GM12873 (cell line): ENCODE measurements at regions not wholly inside any gene's neighbourhood (a gene's known extent, or its start where the extent isn't known, plus 50 kb on each side); places are given as distances from the start of the nearest gene placed in this dataset.

ENCODE experiments used
- TF ChIP-seq, protein P1 (sequence below): IDR thresholded peaks from 2 replicates; pipeline ENCODE4 v1.5.1; 2012; ENCODE audit warnings: low read depth, mild to moderate bottlenecking, moderate library complexity, low read length, control low read depth; ENCODE audit not compliant: insufficient read depth; ENCODE audit errors: missing control alignments

DNA sequence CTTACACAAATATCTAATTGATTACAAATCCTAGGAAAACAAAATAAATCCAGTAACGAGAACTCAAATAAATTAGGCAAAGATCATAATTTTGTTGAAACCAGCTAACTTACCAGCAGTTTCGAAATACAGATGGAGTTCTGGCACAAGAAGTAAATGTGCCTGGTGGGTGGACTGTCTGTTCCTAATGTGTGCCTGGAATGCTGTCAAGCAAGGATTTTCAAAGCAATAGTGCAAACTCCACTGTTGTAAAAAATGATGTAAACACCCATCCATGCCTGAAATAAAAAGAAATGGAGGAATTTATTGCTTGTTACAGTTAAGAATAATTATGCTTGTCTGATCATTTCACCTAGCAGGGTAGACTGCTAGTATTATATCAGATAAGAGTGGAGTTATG, 423.9 kb upstream of the MAP2 start:
- TF ChIP-seq, protein P1, sequence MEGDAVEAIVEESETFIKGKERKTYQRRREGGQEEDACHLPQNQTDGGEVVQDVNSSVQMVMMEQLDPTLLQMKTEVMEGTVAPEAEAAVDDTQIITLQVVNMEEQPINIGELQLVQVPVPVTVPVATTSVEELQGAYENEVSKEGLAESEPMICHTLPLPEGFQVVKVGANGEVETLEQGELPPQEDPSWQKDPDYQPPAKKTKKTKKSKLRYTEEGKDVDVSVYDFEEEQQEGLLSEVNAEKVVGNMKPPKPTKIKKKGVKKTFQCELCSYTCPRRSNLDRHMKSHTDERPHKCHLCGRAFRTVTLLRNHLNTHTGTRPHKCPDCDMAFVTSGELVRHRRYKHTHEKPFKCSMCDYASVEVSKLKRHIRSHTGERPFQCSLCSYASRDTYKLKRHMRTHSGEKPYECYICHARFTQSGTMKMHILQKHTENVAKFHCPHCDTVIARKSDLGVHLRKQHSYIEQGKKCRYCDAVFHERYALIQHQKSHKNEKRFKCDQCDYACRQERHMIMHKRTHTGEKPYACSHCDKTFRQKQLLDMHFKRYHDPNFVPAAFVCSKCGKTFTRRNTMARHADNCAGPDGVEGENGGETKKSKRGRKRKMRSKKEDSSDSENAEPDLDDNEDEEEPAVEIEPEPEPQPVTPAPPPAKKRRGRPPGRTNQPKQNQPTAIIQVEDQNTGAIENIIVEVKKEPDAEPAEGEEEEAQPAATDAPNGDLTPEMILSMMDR, result no peak

DNA sequence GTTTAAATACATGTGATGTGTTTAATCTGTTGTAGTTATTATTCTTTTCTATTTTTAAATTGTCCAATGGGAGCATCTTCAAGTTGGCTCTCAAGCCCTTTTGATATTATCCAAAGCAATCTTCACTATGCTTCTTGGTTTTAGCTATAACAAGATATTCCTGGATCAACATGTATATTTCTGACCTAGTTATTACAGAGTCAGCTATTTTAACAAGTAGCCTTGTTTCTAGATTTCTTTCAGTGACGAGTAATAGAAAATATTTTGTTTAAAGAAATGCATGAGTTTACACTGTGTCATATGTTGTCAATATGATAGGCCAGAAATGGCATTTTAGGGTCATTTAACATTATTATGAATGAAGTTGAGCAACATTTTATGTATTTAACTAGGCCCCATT, 421.8 kb upstream of the MAP2 start:
- TF ChIP-seq, protein P1, result no peak

DNA sequence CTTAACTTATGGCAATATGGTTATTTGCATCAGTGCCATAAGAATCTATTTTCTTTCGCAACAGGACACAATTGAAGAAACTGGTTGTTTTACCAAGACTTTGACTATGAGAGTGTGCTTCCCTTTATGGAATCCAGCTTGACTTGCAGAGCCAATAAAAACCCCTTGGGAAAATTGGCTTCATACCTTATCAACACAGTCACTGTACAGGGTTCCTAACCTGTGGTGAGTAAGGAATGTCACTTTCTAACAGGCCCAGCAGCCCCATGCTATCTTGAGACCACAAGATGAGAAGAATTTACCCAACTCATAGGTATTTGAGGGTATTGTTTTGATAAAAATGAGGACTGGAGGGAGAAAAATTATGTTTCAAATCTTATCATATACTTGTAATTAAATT, 418.5 kb upstream of the MAP2 start:
- TF ChIP-seq, protein P1, result no peak

DNA sequence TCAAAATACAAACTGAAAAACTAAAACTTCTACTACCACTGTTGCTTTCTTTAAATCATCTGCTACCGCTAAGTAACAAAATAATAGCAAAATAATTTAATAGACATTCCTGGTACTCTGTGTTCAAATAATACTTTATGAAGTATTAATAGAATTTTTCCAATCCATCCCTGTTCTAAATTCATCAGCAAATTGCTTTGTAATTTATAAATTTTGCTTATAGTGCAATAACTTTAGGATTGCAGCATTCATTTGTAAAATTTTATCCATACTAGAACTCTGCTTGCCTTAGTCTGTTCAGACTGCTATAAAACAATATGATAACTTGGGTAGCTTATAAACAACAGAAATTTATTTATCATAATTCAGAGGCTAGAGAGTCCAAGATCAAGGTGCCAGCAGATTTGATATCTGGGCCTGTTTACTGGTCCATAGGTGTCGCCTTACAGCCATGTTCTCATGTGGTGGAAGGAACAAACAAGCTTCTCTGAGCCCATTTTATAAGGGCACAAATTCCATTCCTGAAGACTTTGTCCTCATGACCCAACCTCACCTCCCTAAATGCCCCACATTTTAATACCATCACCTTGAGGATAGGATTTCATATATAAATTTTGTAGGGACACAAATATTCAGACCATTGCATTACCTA, 415.1 kb upstream of the MAP2 start:
- TF ChIP-seq, protein P1, result no peak

DNA sequence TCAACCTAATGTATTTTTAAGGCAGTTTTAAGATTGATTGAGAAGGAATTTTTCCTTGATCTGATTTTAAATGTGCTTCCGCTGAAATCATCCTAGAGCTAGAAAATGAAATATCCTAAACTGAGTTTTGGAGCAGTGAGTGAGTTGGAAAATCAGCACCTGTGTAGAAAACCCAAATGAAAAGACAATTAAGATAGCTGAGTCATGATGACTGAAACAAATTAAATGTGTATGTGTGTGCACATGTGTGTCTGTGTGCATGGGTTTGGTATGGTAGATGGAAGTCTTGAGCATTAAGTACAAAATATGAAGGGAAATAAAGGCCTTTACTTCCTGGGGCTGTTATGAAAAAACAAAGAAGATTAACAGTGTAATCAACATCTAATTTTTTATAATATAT, 394.6 kb upstream of the MAP2 start:
- TF ChIP-seq, protein P1, result no peak

DNA sequence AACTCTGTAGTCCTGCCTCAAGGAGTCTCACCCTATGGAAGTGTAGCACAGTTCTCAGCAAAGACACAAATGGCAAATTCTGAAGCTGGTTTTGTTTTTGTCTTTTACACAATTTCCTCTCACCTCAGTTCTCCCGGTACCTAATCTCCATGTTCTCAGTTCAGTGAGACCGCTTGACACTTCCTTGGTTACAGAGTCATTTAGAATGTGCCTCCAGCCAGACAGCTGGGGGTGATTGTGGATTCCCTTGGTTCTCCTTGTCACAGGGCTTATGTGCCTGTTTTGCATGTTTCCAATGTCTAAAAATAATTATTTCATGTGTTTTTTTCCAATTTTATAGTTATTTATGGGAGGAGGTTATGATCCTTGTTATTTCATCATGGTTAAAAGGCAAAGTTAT, 379.5 kb upstream of the MAP2 start:
- TF ChIP-seq, protein P1, result no peak

DNA sequence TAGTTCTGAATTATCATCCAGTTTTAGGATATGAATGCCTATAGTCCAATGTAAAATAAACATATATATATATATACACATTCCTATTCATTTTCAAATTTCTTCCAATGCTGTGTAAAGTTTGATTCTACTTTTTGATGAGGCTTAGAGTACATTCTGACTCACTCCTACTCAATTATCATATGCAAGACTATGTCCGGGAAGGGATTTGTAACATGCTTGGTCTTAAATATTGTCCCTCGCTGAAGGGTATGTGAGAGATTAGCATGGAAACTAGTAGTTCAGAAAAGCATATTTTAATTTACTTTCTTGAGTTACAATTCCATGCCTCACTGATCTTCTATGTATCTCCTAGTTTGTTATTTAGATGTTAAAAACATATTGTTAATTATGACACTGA, 377.7 kb upstream of the MAP2 start:
- TF ChIP-seq, protein P1, result no peak
